CD4-positive, CD25-positive, alpha-beta regulatory T cell (primary cell): ENCODE measurements at regions not wholly inside any gene's neighbourhood (a gene's known extent, or its start where the extent isn't known, plus 50 kb on each side); places are given as distances from the start of the nearest gene placed in this dataset.

Experiments
- ATAC-seq, 2 donors: fragments of 150-1000 bp; cut with Tn5 transposase; one replicate each; pipeline ENCODE4 v1.10.0; 2021; ENCODE audit warnings: low read depth in 2 of 2, moderate number of reproducible peaks in 2 of 2, moderate library complexity in 1 of 2
- DNase-seq, 3 donors: peaks; one replicate each; pipeline versions ENCODE4 v3.0.0 to v3.0.0-alpha.2; 2012 to 2022; ENCODE audit warnings: mixed read lengths in 1 of 3
- H3K27ac ChIP-seq: one replicate; pipeline ENCODE4 v1.7.0; 2013; ENCODE audit warnings: mild to moderate bottlenecking, low read length; ENCODE audit not compliant: insufficient read depth, poor library complexity, severe bottlenecking
- H3K27me3 ChIP-seq: one replicate; pipeline ENCODE4 v1.7.0; 2013; ENCODE audit warnings: low read length; ENCODE audit not compliant: control insufficient read depth, insufficient read depth
- H3K36me3 ChIP-seq: one replicate; pipeline ENCODE4 v1.7.0; 2013; ENCODE audit warnings: mild to moderate bottlenecking, low read length, moderate library complexity; ENCODE audit not compliant: control insufficient read depth, insufficient read depth
- H3K4me1 ChIP-seq: 2 replicates; pipeline ENCODE4 v1.7.0; 2013; ENCODE audit warnings: mild to moderate bottlenecking, low read length; ENCODE audit not compliant: insufficient read depth, control insufficient read depth, poor library complexity, severe bottlenecking
- H3K4me3 ChIP-seq: one replicate; pipeline ENCODE4 v1.7.0; 2013; ENCODE audit warnings: low read depth, mild to moderate bottlenecking, low read length, moderate library complexity
- H3K9me3 ChIP-seq, 2 experiments: 1 replicate in 1 of 2; 2 replicates in 1 of 2; pipeline ENCODE4 v1.7.0; 2013; ENCODE audit warnings: low read length in 2 of 2, mild to moderate bottlenecking in 1 of 2, moderate library complexity in 1 of 2; ENCODE audit not compliant: control insufficient read depth in 2 of 2
- H3K27ac Mint-ChIP-seq, 3 donors: one replicate each; pipeline ENCODE4 v1.8.0; 2020 to 2022; ENCODE audit warnings: mild to moderate bottlenecking in 3 of 3, mixed read lengths in 3 of 3, moderate library complexity in 2 of 3
- H3K27me3 Mint-ChIP-seq: one replicate; pipeline ENCODE4 v1.8.0; 2022; ENCODE audit warnings: mild to moderate bottlenecking, mixed read lengths
- H3K36me3 Mint-ChIP-seq: one replicate; pipeline ENCODE4 v1.8.0; 2020; ENCODE audit warnings: mixed read lengths
- H3K4me1 Mint-ChIP-seq, 4 donors: one replicate each; pipeline ENCODE4 v1.8.0; 2020 to 2022; ENCODE audit warnings: mixed read lengths in 4 of 4, mild to moderate bottlenecking in 1 of 4
- H3K4me3 Mint-ChIP-seq, 4 donors: one replicate each; pipeline ENCODE4 v1.8.0; 2020 to 2022; ENCODE audit warnings: mild to moderate bottlenecking in 4 of 4, mixed read lengths in 4 of 4, moderate library complexity in 3 of 4
- H3K9me3 Mint-ChIP-seq, 7 donors: one replicate each; pipeline ENCODE4 v1.8.0; 2020 to 2022; ENCODE audit warnings: mixed read lengths in 7 of 7, mild to moderate bottlenecking in 3 of 7, moderate library complexity in 2 of 7

DNA sequence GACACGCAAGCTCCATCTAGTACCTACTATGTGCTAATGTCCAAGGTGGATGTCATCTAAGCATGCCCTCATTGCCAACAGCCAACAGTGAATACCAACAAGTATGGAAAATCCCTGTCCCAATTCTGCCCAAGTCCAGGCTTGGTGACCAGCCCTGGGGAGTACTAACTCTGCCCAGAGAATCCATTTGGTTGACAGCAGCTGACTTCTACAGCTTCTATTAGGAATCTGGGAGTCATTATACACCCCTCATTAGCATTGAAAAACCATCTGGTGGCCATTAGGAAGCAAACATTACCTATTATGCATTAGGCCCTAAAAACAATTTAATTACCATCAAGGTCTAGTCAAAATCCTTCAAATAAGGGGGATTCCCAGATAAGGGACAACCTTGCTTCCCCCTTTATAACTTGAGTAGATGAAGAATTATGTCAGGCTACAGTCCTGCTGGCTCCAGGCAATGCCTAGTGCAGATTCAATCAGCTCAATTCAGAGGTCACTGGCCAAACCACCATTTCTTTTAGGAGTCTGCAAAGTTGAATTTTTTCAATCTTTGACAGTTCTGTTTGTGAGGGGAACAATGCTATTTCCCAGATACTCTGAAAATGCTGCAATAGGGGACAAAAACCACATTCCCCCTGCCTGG, 228.0 kb upstream of the LDB2 start:
- Histone ChIP-seq H3K36me3 (no peaks in the 10 kb centered on the region), H3K27me3 (no peaks in the 10 kb centered on the region), H3K4me1 (no peaks in the 10 kb centered on the region), H3K27ac (no peak overlapping the region), H3K4me3 (no peak overlapping the region), H3K9me3 (no peaks in the 10 kb centered on the region)
- H3K4me3 Mint-ChIP-seq = no peak overlapping the region
- no peaks in the 10 kb centered on the region for H3K36me3 Mint-ChIP-seq
- no peaks in the 10 kb centered on the region for H3K27me3 Mint-ChIP-seq
- no peak for ATAC-seq
- DNase-seq = no peak
- peaks cover 0 to 2% (median 0%) of the 10 kb centered on the region in 7 donors for H3K9me3 Mint-ChIP-seq
- no peak overlapping the region for H3K27ac Mint-ChIP-seq
- H3K4me1 Mint-ChIP-seq = no peaks in the 10 kb centered on the region

DNA sequence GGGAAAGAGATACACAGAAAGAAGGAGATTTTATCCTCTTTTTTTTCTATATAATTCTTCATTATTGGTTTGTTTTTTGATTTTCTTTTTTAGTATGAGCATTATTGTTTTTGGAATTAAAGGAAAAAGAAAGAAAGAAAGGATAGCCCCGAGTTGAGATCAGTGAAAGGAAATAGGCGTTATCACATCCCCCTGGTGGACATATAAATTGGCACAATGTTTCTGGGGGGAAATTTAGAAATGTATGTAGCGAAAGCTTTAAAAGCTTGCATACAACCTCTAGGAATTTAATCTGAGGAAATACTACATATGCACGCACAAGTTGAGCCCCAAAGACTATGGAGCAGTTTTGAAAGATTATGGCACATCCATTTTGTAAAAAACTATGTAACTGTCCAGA, 226.3 kb upstream of the LDB2 start:
- H3K36me3 Mint-ChIP-seq = no peaks in the 10 kb centered on the region
- no peak overlapping the region for H3K4me3 Mint-ChIP-seq
- H3K9me3 Mint-ChIP-seq = peaks cover 0 to 2% (median 0%) of the 10 kb centered on the region in 7 donors
- ATAC-seq = no peak
- H3K27ac ChIP-seq = no peak overlapping the region
- no peaks in the 10 kb centered on the region for H3K36me3 ChIP-seq
- no peaks in the 10 kb centered on the region for H3K27me3 ChIP-seq
- H3K27me3 Mint-ChIP-seq = no peaks in the 10 kb centered on the region
- DNase-seq = no peak
- H3K27ac Mint-ChIP-seq = no peak overlapping the region
- no peak overlapping the region for H3K4me3 ChIP-seq
- H3K4me1 ChIP-seq = no peaks in the 10 kb centered on the region
- H3K9me3 ChIP-seq = no peaks in the 10 kb centered on the region
- no peaks in the 10 kb centered on the region for H3K4me1 Mint-ChIP-seq

DNA sequence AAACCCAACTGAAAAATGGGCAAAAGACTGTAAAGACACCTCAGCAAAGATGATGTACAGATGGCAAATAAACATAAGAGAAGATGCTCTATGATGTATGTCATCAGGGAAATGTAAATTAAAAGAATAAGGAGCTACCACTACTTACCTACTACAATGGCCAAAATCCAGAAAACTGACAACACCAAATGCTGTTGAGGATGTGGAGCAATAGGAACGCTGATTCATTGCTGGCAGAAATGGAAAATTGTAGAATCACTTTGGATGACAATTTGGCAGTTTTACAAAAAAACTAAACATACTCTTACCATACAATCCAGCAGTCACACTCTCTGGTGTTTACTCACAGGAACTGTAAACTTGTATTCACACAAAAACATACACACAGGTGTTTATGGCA, 222.3 kb upstream of the LDB2 start:
- DNase-seq = no peak
- no peak overlapping the region for H3K27ac Mint-ChIP-seq
- Histone ChIP-seq H3K36me3 (no peaks in the 10 kb centered on the region), H3K9me3 (no peaks in the 10 kb centered on the region), H3K4me1 (no peaks in the 10 kb centered on the region), H3K27ac (no peak overlapping the region), H3K4me3 (no peak overlapping the region), H3K27me3 (no peaks in the 10 kb centered on the region)
- no peaks in the 10 kb centered on the region for H3K27me3 Mint-ChIP-seq
- no peaks in the 10 kb centered on the region for H3K36me3 Mint-ChIP-seq
- ATAC-seq = no peak
- H3K4me1 Mint-ChIP-seq = no peaks in the 10 kb centered on the region
- no peak overlapping the region for H3K4me3 Mint-ChIP-seq
- H3K9me3 Mint-ChIP-seq = peaks cover 0 to 4% (median 0%) of the 10 kb centered on the region in 7 donors

DNA sequence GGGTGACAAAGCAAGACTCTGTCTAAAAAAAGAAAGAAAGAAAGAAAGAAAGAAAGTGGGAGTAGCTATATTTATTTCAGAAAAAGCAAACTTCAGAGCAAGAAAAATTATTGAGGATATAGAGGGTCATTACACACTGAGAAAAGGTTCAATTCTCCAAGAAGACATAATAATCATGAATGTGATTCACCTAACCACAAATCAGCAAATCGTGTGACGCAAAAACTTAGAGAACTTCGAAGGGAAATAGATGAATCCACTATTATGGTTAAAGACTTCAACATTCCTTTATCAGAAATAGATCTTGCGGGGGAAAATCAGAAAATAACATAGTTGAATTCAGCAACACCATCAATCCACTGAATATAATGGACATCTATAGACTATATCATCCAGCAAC, 219.3 kb upstream of the LDB2 start:
- Histone ChIP-seq H3K4me1 (no peaks in the 10 kb centered on the region), H3K9me3 (no peaks in the 10 kb centered on the region), H3K36me3 (no peaks in the 10 kb centered on the region), H3K27me3 (no peaks in the 10 kb centered on the region), H3K27ac (no peak overlapping the region), H3K4me3 (no peak overlapping the region)
- Mint-ChIP-seq H3K27ac (no peak overlapping the region), H3K9me3 (peaks cover 0 to 5% (median 2%) of the 10 kb centered on the region in 7 donors), H3K27me3 (no peaks in the 10 kb centered on the region), H3K4me1 (no peaks in the 10 kb centered on the region), H3K4me3 (no peak overlapping the region), H3K36me3 (no peaks in the 10 kb centered on the region)
- ATAC-seq = no peak
- DNase-seq = no peak

DNA sequence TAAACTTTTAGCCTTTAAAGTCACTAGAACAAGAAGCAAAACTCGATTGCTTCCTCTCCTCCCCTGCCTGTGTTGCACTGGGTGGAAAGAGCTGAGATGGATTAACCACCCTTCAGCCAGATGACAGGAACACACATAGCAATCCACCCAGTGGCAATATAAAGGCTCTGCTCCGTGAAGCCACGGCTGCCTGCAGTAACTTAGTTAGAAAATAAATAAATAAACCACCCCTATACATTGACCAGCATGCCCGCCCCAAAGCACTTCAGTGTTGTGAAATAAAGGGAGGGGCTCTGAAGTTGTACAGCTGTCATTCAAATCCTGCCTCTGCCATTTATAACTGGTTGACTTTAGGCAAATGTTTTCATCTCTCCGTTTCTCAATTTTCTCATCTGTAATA, 217.1 kb upstream of the LDB2 start:
- Mint-ChIP-seq H3K4me1 (no peaks in the 10 kb centered on the region), H3K4me3 (no peak overlapping the region), H3K27ac (no peak overlapping the region), H3K36me3 (no peaks in the 10 kb centered on the region), H3K9me3 (peaks cover 0 to 6% (median 2%) of the 10 kb centered on the region in 7 donors), H3K27me3 (no peaks in the 10 kb centered on the region)
- H3K36me3 ChIP-seq = no peaks in the 10 kb centered on the region
- H3K27me3 ChIP-seq = no peaks in the 10 kb centered on the region
- no peak overlapping the region for H3K4me3 ChIP-seq
- DNase-seq = no peak
- no peaks in the 10 kb centered on the region for H3K9me3 ChIP-seq
- H3K27ac ChIP-seq = no peak overlapping the region
- H3K4me1 ChIP-seq = no peaks in the 10 kb centered on the region
- no peak for ATAC-seq

DNA sequence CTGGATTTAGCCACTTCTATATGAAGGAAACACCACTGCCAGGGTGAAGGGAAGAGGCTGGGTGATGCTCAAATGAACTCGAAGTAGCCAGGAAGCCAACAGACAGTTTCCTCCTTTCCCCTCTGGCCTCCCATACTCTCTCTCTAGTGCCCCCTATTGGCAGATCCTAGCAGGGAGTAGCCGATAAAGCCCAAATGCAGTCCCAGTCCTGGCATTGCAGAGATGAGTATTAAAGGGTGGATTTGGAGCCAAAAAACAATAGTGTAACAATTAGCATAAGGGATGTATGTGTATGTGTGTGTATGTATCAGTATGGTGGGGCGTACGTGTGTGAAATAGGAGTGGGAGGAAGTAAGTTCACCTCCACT, 213.8 kb upstream of the LDB2 start:
- Histone ChIP-seq H3K36me3 (no peaks in the 10 kb centered on the region), H3K9me3 (no peaks in the 10 kb centered on the region), H3K4me1 (no peaks in the 10 kb centered on the region), H3K4me3 (no peak overlapping the region), H3K27me3 (no peaks in the 10 kb centered on the region), H3K27ac (no peak overlapping the region)
- H3K27me3 Mint-ChIP-seq = no peaks in the 10 kb centered on the region
- peaks cover 0 to 8% (median 0%) of the 10 kb centered on the region in 7 donors for H3K9me3 Mint-ChIP-seq
- no peak overlapping the region for H3K4me3 Mint-ChIP-seq
- H3K36me3 Mint-ChIP-seq = no peaks in the 10 kb centered on the region
- no peak for ATAC-seq
- H3K4me1 Mint-ChIP-seq = no peaks in the 10 kb centered on the region
- peak in 1 of 3 donors; percentile 1 for DNase-seq
- no peak overlapping the region for H3K27ac Mint-ChIP-seq

DNA sequence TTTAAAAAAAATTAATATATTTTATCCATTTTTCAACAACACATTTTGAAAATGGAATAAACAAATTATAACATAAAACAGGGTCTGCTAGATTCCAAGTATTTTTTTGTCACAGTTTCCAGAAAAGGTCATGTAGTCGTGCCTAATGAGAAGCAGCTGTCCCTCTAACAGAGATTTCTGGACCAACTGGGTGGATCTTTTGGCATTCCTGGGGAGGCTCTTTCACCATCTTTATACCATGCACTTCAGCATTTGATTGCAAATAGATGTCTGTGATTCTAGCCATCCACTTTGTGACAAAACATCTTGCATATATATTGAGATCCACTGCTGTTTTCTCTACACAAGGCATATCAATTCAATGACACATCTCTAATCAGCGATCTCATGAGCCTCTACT, 210.7 kb upstream of the LDB2 start:
- H3K27me3 Mint-ChIP-seq = no peaks in the 10 kb centered on the region
- peaks cover 0 to 9% (median 0%) of the 10 kb centered on the region in 7 donors for H3K9me3 Mint-ChIP-seq
- no peaks in the 10 kb centered on the region for H3K36me3 ChIP-seq
- H3K27me3 ChIP-seq = no peaks in the 10 kb centered on the region
- H3K27ac Mint-ChIP-seq = no peak overlapping the region
- H3K9me3 ChIP-seq = no peaks in the 10 kb centered on the region
- H3K36me3 Mint-ChIP-seq = no peaks in the 10 kb centered on the region
- H3K4me3 Mint-ChIP-seq = no peak overlapping the region
- DNase-seq (no peak), ATAC-seq (no peak)
- H3K27ac ChIP-seq = no peak overlapping the region
- H3K4me1 Mint-ChIP-seq = no peaks in the 10 kb centered on the region
- no peak overlapping the region for H3K4me3 ChIP-seq
- no peaks in the 10 kb centered on the region for H3K4me1 ChIP-seq

DNA sequence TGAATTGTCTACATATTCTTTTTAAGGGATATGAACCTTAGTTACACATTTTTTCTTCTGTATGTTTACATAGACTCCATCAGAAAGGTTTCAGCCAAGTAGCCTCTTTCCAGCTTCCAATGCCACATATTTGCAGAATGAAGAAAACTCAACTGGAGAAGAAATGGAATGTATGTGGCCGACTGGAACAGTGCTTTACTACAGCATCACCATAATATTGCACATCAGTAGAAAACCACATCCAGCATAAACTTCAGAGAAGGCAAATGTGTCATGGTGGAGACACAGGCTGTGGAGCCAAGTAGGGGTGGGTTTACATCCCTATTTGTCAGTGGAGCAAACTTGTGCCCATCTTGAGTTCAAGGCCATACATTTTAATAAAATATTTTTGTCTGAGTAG, 204.8 kb upstream of the LDB2 start:
- no peaks in the 10 kb centered on the region for H3K27me3 Mint-ChIP-seq
- Histone ChIP-seq H3K27ac (no peak overlapping the region), H3K9me3 (no peaks in the 10 kb centered on the region), H3K27me3 (no peaks in the 10 kb centered on the region), H3K4me1 (no peaks in the 10 kb centered on the region), H3K36me3 (no peaks in the 10 kb centered on the region), H3K4me3 (no peak overlapping the region)
- ATAC-seq (no peak), DNase-seq (no peak)
- H3K4me1 Mint-ChIP-seq = no peaks in the 10 kb centered on the region
- peaks cover 0 to 3% (median 0%) of the 10 kb centered on the region in 7 donors for H3K9me3 Mint-ChIP-seq
- no peak overlapping the region for H3K4me3 Mint-ChIP-seq
- no peak overlapping the region for H3K27ac Mint-ChIP-seq
- no peaks in the 10 kb centered on the region for H3K36me3 Mint-ChIP-seq
